ENCODE measurements at regions not wholly inside any gene's neighbourhood (a gene's known extent, or its start where the extent isn't known, plus 50 kb on each side); places are given as distances from the start of the nearest gene placed in this dataset.

GRCh38 chr7:15753887-15754579 lies 67.5 kb upstream of the MEOX2 start:
- no peak for TF ChIP-seq CTCF (IDR thresholded peaks at IDR 0.05; ENCODE audit: low read depth, low read length)
- H3K4me3 ChIP-seq (ENCODE audit: low read depth, low read length): no peak overlapping the region

- no peak for TF ChIP-seq CTCF (IDR thresholded peaks at IDR 0.05; ENCODE audit: low read depth, low read length)
- no peak overlapping the region for H3K4me3 ChIP-seq (ENCODE audit: low read depth, low read length)
These were observed 65.9 kb upstream of the MEOX2 start for GRCh38 chr7:15752377-15752776.

- TF ChIP-seq CTCF (IDR thresholded peaks at IDR 0.05; ENCODE audit: low read depth, low read length): no peak
- H3K4me3 ChIP-seq (ENCODE audit: low read depth, low read length): no peak overlapping the region
These were observed 64.8 kb upstream of the MEOX2 start for GRCh38 chr7:15751191-15751701.

GRCh38 chr7:15750727-15751126 lies 64.2 kb upstream of the MEOX2 start:
- no peak for TF ChIP-seq CTCF (IDR thresholded peaks at IDR 0.05; ENCODE audit: low read depth, low read length)
- H3K4me3 ChIP-seq (ENCODE audit: low read depth, low read length): no peak overlapping the region

GRCh38 chr7:15749631-15750030 lies 63.1 kb upstream of the MEOX2 start:
- H3K4me3 ChIP-seq (ENCODE audit: low read depth, low read length): no peak overlapping the region
- TF ChIP-seq CTCF (IDR thresholded peaks at IDR 0.05; ENCODE audit: low read depth, low read length): no peak

GRCh38 chr7:15747712-15748111 lies 61.2 kb upstream of the MEOX2 start:
- H3K4me3 ChIP-seq (ENCODE audit: low read depth, low read length): no peak overlapping the region
- TF ChIP-seq CTCF (IDR thresholded peaks at IDR 0.05; ENCODE audit: low read depth, low read length): no peak

- no peak overlapping the region for H3K4me3 ChIP-seq (ENCODE audit: low read depth, low read length)
- no peak for TF ChIP-seq CTCF (IDR thresholded peaks at IDR 0.05; ENCODE audit: low read depth, low read length)
These were observed 60.8 kb upstream of the MEOX2 start for GRCh38 chr7:15747301-15747700.
